Mammary epithelial cell (primary cell): ENCODE measurements at regions not wholly inside any gene's neighbourhood (a gene's known extent, or its start where the extent isn't known, plus 50 kb on each side); places are given as distances from the start of the nearest gene placed in this dataset.

Experiments used
- EZH2 ChIP-seq: IDR thresholded peaks from 2 replicates; pipeline ENCODE4 v1.6.1; 2012; ENCODE audit warnings: low read length, inconsistent platforms, borderline replicate concordance
- TF ChIP-seq, protein P1 (sequence below), 2 donors: IDR thresholded peaks in 1 of 2; conservative IDR thresholded peaks in 1 of 2; 2 replicates each; pipeline ENCODE4 v1.5.1; 2011 to 2012; ENCODE audit warnings: inconsistent platforms in 2 of 2, low read length in 2 of 2, mild to moderate bottlenecking in 2 of 2, control low read depth in 1 of 2, low read depth in 1 of 2; ENCODE audit not compliant: insufficient read depth in 1 of 2; ENCODE audit errors: extremely low read depth in 1 of 2

- no peak for TF ChIP-seq EZH2
- TF ChIP-seq, protein P1, sequence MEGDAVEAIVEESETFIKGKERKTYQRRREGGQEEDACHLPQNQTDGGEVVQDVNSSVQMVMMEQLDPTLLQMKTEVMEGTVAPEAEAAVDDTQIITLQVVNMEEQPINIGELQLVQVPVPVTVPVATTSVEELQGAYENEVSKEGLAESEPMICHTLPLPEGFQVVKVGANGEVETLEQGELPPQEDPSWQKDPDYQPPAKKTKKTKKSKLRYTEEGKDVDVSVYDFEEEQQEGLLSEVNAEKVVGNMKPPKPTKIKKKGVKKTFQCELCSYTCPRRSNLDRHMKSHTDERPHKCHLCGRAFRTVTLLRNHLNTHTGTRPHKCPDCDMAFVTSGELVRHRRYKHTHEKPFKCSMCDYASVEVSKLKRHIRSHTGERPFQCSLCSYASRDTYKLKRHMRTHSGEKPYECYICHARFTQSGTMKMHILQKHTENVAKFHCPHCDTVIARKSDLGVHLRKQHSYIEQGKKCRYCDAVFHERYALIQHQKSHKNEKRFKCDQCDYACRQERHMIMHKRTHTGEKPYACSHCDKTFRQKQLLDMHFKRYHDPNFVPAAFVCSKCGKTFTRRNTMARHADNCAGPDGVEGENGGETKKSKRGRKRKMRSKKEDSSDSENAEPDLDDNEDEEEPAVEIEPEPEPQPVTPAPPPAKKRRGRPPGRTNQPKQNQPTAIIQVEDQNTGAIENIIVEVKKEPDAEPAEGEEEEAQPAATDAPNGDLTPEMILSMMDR (conservative IDR thresholded peaks at IDR 0.05 in 1 of 2, IDR thresholded peaks at IDR 0.05 in 1 of 2; ENCODE audit: extremely low read depth in 1 of 2, insufficient read depth in 1 of 2, low read depth in 1 of 2, low read length in 2 of 2), result no peak
Measured at GRCh38 chr6:106033806-106034205, 52.3 kb upstream of the PRDM1 start.
